ENCODE measurements at regions not wholly inside any gene's neighbourhood (a gene's known extent, or its start where the extent isn't known, plus 50 kb on each side); places are given as distances from the start of the nearest gene placed in this dataset.

DNA sequence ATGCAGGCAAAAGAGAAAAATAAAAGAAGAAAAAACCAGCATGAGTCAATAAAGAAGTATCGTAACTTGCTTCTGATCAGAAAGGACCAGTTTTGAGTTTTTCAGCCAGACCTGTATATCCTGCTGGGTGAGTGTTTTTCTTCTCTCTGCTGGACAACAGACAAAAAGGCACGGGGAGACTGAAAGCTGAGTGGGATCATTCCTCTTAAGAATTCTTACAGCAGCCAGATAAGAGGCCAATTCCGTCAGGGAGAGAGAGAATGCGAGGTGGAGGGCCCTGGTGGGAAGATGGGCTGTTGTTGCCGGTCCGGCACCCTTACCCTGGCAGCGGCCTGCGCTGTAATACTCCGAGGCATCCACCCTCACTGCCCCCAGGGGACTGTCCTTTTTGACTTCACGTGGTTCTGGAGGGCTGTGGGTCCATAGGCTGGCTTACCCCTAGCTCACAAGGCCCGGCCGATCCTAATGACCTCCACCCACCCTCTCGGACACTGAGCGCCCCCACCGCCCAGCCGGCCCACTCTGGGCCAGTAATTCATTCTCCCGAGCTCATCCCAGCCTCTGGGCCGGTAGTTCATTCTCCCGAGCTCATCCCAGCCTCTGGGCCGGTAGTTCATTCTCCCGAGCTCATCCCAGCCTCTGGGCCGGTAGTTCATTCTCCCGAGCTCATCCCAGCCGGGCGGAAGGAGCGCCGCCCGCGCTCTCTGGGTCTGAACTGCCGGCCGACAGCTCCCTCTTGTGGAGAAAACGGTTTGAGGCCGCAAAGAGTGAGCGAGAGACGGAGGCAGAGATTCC is 118.3 kb upstream of the SIRPA start (continued):
- no peak for TF ChIP-seq ZNF10 (CRISPR knock-in tag; IDR thresholded peaks at IDR 0.05; ENCODE audit: borderline replicate concordance, low read depth)
- TF ChIP-seq, protein P1, sequence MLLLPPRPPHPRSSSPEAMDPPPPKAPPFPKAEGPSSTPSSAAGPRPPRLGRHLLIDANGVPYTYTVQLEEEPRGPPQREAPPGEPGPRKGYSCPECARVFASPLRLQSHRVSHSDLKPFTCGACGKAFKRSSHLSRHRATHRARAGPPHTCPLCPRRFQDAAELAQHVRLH (CRISPR knock-in tag; IDR thresholded peaks at IDR 0.05; ENCODE audit: borderline replicate concordance, low read depth), result peak; percentile 91; the same call in 1 of the 2 replicates
- TF ChIP-seq, protein P2, sequence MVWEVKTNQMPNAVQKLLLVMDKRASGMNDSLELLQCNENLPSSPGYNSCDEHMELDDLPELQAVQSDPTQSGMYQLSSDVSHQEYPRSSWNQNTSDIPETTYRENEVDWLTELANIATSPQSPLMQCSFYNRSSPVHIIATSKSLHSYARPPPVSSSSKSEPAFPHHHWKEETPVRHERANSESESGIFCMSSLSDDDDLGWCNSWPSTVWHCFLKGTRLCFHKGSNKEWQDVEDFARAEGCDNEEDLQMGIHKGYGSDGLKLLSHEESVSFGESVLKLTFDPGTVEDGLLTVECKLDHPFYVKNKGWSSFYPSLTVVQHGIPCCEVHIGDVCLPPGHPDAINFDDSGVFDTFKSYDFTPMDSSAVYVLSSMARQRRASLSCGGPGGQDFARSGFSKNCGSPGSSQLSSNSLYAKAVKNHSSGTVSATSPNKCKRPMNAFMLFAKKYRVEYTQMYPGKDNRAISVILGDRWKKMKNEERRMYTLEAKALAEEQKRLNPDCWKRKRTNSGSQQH (CRISPR knock-in tag; IDR thresholded peaks at IDR 0.05; ENCODE audit: low read depth), result peak; percentile 69; the same call in 1 of the 2 replicates
- no peak for TF ChIP-seq ZEB1 (IDR thresholded peaks at IDR 0.05; ENCODE audit: insufficient replicate concordance, low read depth)
- no peak for TF ChIP-seq ZNF510 (CRISPR knock-in tag; IDR thresholded peaks at IDR 0.05; ENCODE audit: low read depth)
- peak; percentile 75; the same call in 1 of the 2 replicates for TF ChIP-seq ZNF768 (CRISPR knock-in tag; IDR thresholded peaks at IDR 0.05)
- 0 out of 2 replicates have a peak, but pooled peaks have one; percentile 30 for TF ChIP-seq ZNF30 (CRISPR knock-in tag; IDR thresholded peaks at IDR 0.05)
- TF ChIP-seq RBAK (CRISPR knock-in tag; IDR thresholded peaks at IDR 0.05), result no peak
- TF ChIP-seq AKAP8 (CRISPR knock-in tag; IDR thresholded peaks at IDR 0.05), result no peak
- no peak for TF ChIP-seq ADNP (CRISPR knock-in tag; IDR thresholded peaks at IDR 0.05)
- no peak for TF ChIP-seq MZF1 (CRISPR knock-in tag; IDR thresholded peaks at IDR 0.05; ENCODE audit: borderline replicate concordance)
- TF ChIP-seq AGO2 (optimal IDR thresholded peaks at IDR 0.05; ENCODE audit: low read depth, low read length), result peak; percentile 57
- TF ChIP-seq IKZF4 (CRISPR knock-in tag; IDR thresholded peaks at IDR 0.05; ENCODE audit: borderline replicate concordance, low read depth, not compliant biosample characterization), result peak; percentile 77
- TF ChIP-seq GPN1 (CRISPR knock-in tag; IDR thresholded peaks at IDR 0.05; ENCODE audit: borderline replicate concordance), result no peak
- peak; percentile 64; the same call in 1 of the 2 replicates for TF ChIP-seq NRL (CRISPR knock-in tag; IDR thresholded peaks at IDR 0.05; ENCODE audit: borderline replicate concordance)
- no peak for TF ChIP-seq ZSCAN22 (CRISPR knock-in tag; IDR thresholded peaks at IDR 0.05)
- TF ChIP-seq NR3C1 (CRISPR knock-in tag; IDR thresholded peaks at IDR 0.05), result no peak
- no peak for TF ChIP-seq CCAR2 (optimal IDR thresholded peaks at IDR 0.05; ENCODE audit: low read depth, low read length)
- TF ChIP-seq, protein P3, sequence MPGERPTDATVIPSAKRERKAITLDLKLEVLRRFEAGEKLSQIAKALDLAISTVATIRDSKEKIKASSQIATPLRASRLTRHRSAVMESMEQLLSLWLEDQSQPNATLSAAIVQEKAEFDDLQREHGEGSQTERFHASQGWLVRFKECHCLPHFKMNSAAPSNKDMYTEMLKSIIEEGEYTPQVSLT (CRISPR knock-in tag; IDR thresholded peaks at IDR 0.05; ENCODE audit: borderline replicate concordance, low read depth), result no peak
- TF ChIP-seq, protein P4, sequence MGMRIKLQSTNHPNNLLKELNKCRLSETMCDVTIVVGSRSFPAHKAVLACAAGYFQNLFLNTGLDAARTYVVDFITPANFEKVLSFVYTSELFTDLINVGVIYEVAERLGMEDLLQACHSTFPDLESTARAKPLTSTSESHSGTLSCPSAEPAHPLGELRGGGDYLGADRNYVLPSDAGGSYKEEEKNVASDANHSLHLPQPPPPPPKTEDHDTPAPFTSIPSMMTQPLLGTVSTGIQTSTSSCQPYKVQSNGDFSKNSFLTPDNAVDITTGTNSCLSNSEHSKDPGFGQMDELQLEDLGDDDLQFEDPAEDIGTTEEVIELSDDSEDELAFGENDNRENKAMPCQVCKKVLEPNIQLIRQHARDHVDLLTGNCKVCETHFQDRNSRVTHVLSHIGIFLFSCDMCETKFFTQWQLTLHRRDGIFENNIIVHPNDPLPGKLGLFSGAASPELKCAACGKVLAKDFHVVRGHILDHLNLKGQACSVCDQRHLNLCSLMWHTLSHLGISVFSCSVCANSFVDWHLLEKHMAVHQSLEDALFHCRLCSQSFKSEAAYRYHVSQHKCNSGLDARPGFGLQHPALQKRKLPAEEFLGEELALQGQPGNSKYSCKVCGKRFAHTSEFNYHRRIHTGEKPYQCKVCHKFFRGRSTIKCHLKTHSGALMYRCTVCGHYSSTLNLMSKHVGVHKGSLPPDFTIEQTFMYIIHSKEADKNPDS (CRISPR knock-in tag; IDR thresholded peaks at IDR 0.05), result peak; percentile 62; the same call in 1 of the 2 replicates
- 0 out of 2 replicates have a peak, but pooled peaks have one; percentile 65 for TF ChIP-seq IRX3 (CRISPR knock-in tag; IDR thresholded peaks at IDR 0.05; ENCODE audit: borderline replicate concordance, low read depth)
- TF ChIP-seq GATA4 (IDR thresholded peaks at IDR 0.05; ENCODE audit: borderline replicate concordance, low read depth), result no peak
- no peak for TF ChIP-seq MLLT10 (CRISPR knock-in tag; IDR thresholded peaks at IDR 0.05)
- TF ChIP-seq SP2 (CRISPR knock-in tag; IDR thresholded peaks at IDR 0.05), result no peak

Measured in HepG2 (cell line).